ENCODE measurements at regions not wholly inside any gene's neighbourhood (a gene's known extent, or its start where the extent isn't known, plus 50 kb on each side); places are given as distances from the start of the nearest gene placed in this dataset.

- FAIRE-seq (peak; percentile 18), DNase-seq (ENCODE audit: low spot score) (no peak), ATAC-seq (no peak)
- no peak overlapping the region for H2AFZ ChIP-seq (ENCODE audit: low read length)
- ChIA-PET CTCF (ENCODE audit: low intra/inter-chr PET ratio, low total read pairs) (no interaction called here), POLR2A (no interaction called here)
- H3K4me3 ChIP-seq (replicated peaks in 1 of 3; ENCODE audit: insufficient read depth in 1 of 3, low read depth in 2 of 3, low read length in 3 of 3): no peak overlapping the region
- no peaks in the 10 kb centered on the region for H3K27me3 ChIP-seq (ENCODE audit: control insufficient read depth in 1 of 2, insufficient read depth in 2 of 2, low read length in 2 of 2)
- in situ Hi-C loops (cut with HindIII; ENCODE audit: extremely low pct_ligation_motif_present, low pct_unique_long_range_greater_than_20kb) (no loop called here), intact Hi-C loops (cut with micrococcal nuclease; ENCODE audit: unreplicated experiment) (loop anchor here (10.0 kb wide), 1 partner anchor 305 kb away; no protein-coding TSS in a partner anchor)
- H3K79me2 ChIP-seq (ENCODE audit: insufficient read depth, low read length): no peaks in the 10 kb centered on the region
- no peaks in the 10 kb centered on the region for H3K4me1 ChIP-seq (ENCODE audit: insufficient read depth, low read length)
- no peaks in the 10 kb centered on the region for H3K36me3 ChIP-seq (replicated peaks in 1 of 2; ENCODE audit: control insufficient read depth in 1 of 2, insufficient read depth in 2 of 2, low read length in 2 of 2)
- no TSS peak for BruUV-seq (replicated peaks)
- no peaks in the 10 kb centered on the region for H4K20me1 ChIP-seq (ENCODE audit: insufficient read depth, low read length)
- no peak overlapping the region for H3K9ac ChIP-seq (ENCODE audit: insufficient read depth, low read depth, low read length)
- WGBS (ENCODE audit: low lambda C conversion rate): 2% methylated on average over 4 of the region's 4 CpGs
- H3K9me3 ChIP-seq (ENCODE audit: low read length): no peaks in the 10 kb centered on the region
- H3K4me2 ChIP-seq (ENCODE audit: low read depth, low read length): no peak overlapping the region
- no peak for TF ChIP-seq TRIM22 (IDR thresholded peaks at IDR 0.05)
- peak; percentile 34; the same call in 1 of the 2 replicates for TF ChIP-seq STAG1 (CRISPR knock-in tag; IDR thresholded peaks at IDR 0.05)
- TF ChIP-seq CTCF (CRISPR knock-in tag; IDR thresholded peaks at IDR 0.05): peak; percentile 31
- H3K27ac ChIP-seq (ENCODE audit: extremely low read length, insufficient read depth, low read length): no peak overlapping the region
Measured at GRCh38 chr5:26329562-26330189, 708.7 kb downstream of the CDH9 start.

- no peaks in the 10 kb centered on the region for H3K27me3 ChIP-seq (ENCODE audit: control insufficient read depth in 1 of 2, insufficient read depth in 2 of 2, low read length in 2 of 2)
- 89% methylated on average over 3 of the region's 17 CpGs for WGBS (ENCODE audit: low lambda C conversion rate)
- no peak for TF ChIP-seq ZNF280D (CRISPR knock-in tag; IDR thresholded peaks at IDR 0.05)
- no peak for TF ChIP-seq TEF (CRISPR knock-in tag; IDR thresholded peaks at IDR 0.05)
- TF ChIP-seq WIZ (CRISPR knock-in tag; IDR thresholded peaks at IDR 0.05): no peak
- TF ChIP-seq E2F5 (CRISPR knock-in tag; conservative IDR thresholded peaks at IDR 0.05): no peak
- TF ChIP-seq ZFP36L1 (CRISPR knock-in tag; IDR thresholded peaks at IDR 0.05): no peak
- TF ChIP-seq ZKSCAN8 (CRISPR knock-in tag; IDR thresholded peaks at IDR 0.05; ENCODE audit: borderline replicate concordance): no peak
Measured at GRCh38 chr5:26326153-26326759, 712.1 kb downstream of the CDH9 start.

More at GRCh38 chr5:26326153-26326759, 712.1 kb downstream of the CDH9 start:
- no TSS peak for BruUV-seq (replicated peaks)
- intact Hi-C loops (cut with micrococcal nuclease; ENCODE audit: unreplicated experiment) (no loop called here), in situ Hi-C loops (cut with HindIII; ENCODE audit: extremely low pct_ligation_motif_present, low pct_unique_long_range_greater_than_20kb) (no loop called here)
- DNase-seq (ENCODE audit: low spot score): no peak
- no peak for ATAC-seq
- Histone ChIP-seq H2AFZ (ENCODE audit: low read length) (no peak overlapping the region), H3K4me2 (ENCODE audit: low read depth, low read length) (no peak overlapping the region), H3K4me3 (replicated peaks in 1 of 3; ENCODE audit: insufficient read depth in 1 of 3, low read depth in 2 of 3, low read length in 3 of 3) (no peak overlapping the region), H3K9ac (ENCODE audit: insufficient read depth, low read depth, low read length) (no peak overlapping the region), H3K4me1 (ENCODE audit: insufficient read depth, low read length) (no peaks in the 10 kb centered on the region), H3K9me3 (ENCODE audit: low read length) (no peaks in the 10 kb centered on the region; the same call in 1 of the 2 replicates), H4K20me1 (ENCODE audit: insufficient read depth, low read length) (no peaks in the 10 kb centered on the region), H3K79me2 (ENCODE audit: insufficient read depth, low read length) (no peaks in the 10 kb centered on the region), H3K36me3 (replicated peaks in 1 of 2; ENCODE audit: control insufficient read depth in 1 of 2, insufficient read depth in 2 of 2, low read length in 2 of 2) (no peaks in the 10 kb centered on the region), H3K27ac (ENCODE audit: extremely low read length, insufficient read depth, low read length) (no peak overlapping the region)
- CTCF ChIA-PET (ENCODE audit: low intra/inter-chr PET ratio, low total read pairs): no interaction called here
- no peak for FAIRE-seq
- POLR2A ChIA-PET: no interaction called here
